Esophagus muscularis mucosa (tissue), 4 donors: ENCODE measurements at regions not wholly inside any gene's neighbourhood (a gene's known extent, or its start where the extent isn't known, plus 50 kb on each side); places are given as distances from the start of the nearest gene placed in this dataset.
"Not testable (repeated sequence)": the region's sequence is repeated elsewhere in the genome, so short reads cannot be mapped to it uniquely, and the experiment has no call there.

ENCODE experiments used
- DNase-seq: peaks from one replicate; pipeline ENCODE4 v3.0.0-alpha.2; 2017; ENCODE audit errors: extremely low spot score
- H3K27ac ChIP-seq, 4 donors: fragments of 200-600 bp; sonication (generic); replicated peaks in 1 of 4; 1 replicate in 3 of 4; 2 replicates in 1 of 4; pipeline ENCODE4 v1.5.1; 2016 to 2019; ENCODE audit warnings: mild to moderate bottlenecking in 1 of 4
- H3K27me3 ChIP-seq, 4 donors: fragments of 200-600 bp; sonication (generic); one replicate each; pipeline versions ENCODE4 v1.5.1 to v1.6.0; 2016 to 2019
- H3K36me3 ChIP-seq, 4 donors: fragments of 200-600 bp; sonication (generic); one replicate each; pipeline ENCODE4 v1.5.1; 2016 to 2019
- H3K4me1 ChIP-seq, 4 donors: fragments of 200-600 bp; sonication (generic); one replicate each; pipeline ENCODE4 v1.5.1; 2016 to 2019
- H3K4me3 ChIP-seq, 4 donors: fragments of 200-600 bp; sonication (generic); 1 replicate in 2 of 4; 2 replicates in 2 of 4; pipeline ENCODE4 v1.5.1; 2016 to 2019; ENCODE audit warnings: mild to moderate bottlenecking in 4 of 4, moderate library complexity in 1 of 4
- H3K9me3 ChIP-seq, 4 donors: fragments of 200-600 bp; sonication (generic); 1 replicate in 3 of 4; 2 replicates in 1 of 4; pipeline ENCODE4 v1.5.1; 2016 to 2019
- CTCF ChIP-seq, 3 experiments: fragments of 200-600 bp in 2 of 3; fragments of 450-650 bp in 1 of 3; sonication (generic) in 2 of 3; IDR thresholded peaks; one replicate each; pipeline ENCODE4 v1.5.1; 2017 to 2019; ENCODE audit warnings: antibody characterized with exemption in 3 of 3, mild to moderate bottlenecking in 2 of 3, moderate library complexity in 1 of 3
- EP300 ChIP-seq: sonication (generic); formaldehyde crosslinking; IDR thresholded peaks from one replicate; pipeline ENCODE4 v1.6.1; 2017; ENCODE audit warnings: antibody characterized with exemption
- POLR2A ChIP-seq: fragments of 450-650 bp; IDR thresholded peaks from one replicate; pipeline ENCODE4 v1.6.1; 2017; ENCODE audit warnings: antibody characterized with exemption, moderate library complexity, mild to moderate bottlenecking, low read depth
- POLR2AphosphoS5 ChIP-seq, 2 donors: sonication (generic); formaldehyde crosslinking; IDR thresholded peaks; one replicate each; pipeline ENCODE4 v1.6.1; 2017; ENCODE audit warnings: antibody characterized with exemption in 2 of 2
- WGBS: methylation state at CpG from one replicate; pipeline ENCODE4 v1.1.5; 2018; 5-methylcytosine and 5-hydroxymethylcytosine counted together
- intact Hi-C: fragments of 100-400 bp; cut with DNase I; formaldehyde crosslinking; loops from one replicate; pipeline ENCODE4 v1.15.1; 2023

- DNase-seq = no peak
- intact Hi-C loops = no loop called here
These were observed 69.8 kb upstream of the ADRA1D start for GRCh38 chr20:4318891-4319290.

GRCh38 chr20:4310616-4311015, 61.5 kb upstream of the ADRA1D start:
- H3K9me3 ChIP-seq = peaks cover 0 to 19% (median 3%) of the 10 kb centered on the region in 4 donors
- H3K36me3 ChIP-seq, DNase-seq, H3K4me3 ChIP-seq, intact Hi-C loops, H3K27ac ChIP-seq, H3K27me3 ChIP-seq, H3K4me1 ChIP-seq: not testable (repeated sequence)
- 74% methylated on average over 4 of the region's 4 CpGs for WGBS

More at GRCh38 chr20:4318891-4319290, 69.8 kb upstream of the ADRA1D start:
- Histone ChIP-seq H3K27ac (no peak overlapping the region), H3K4me3 (no peak overlapping the region), H3K36me3 (no peaks in the 10 kb centered on the region), H3K27me3 (no peaks in the 10 kb centered on the region), H3K9me3 (peaks cover 0 to 5% (median 0%) of the 10 kb centered on the region in 4 donors), H3K4me1 (no peaks in the 10 kb centered on the region)
- TF ChIP-seq POLR2A (no peak), CTCF (IDR thresholded peaks at IDR 0.05) (no peak), POLR2AphosphoS5 (IDR thresholded peaks at IDR 0.05) (no peak), EP300 (no peak)

DNA sequence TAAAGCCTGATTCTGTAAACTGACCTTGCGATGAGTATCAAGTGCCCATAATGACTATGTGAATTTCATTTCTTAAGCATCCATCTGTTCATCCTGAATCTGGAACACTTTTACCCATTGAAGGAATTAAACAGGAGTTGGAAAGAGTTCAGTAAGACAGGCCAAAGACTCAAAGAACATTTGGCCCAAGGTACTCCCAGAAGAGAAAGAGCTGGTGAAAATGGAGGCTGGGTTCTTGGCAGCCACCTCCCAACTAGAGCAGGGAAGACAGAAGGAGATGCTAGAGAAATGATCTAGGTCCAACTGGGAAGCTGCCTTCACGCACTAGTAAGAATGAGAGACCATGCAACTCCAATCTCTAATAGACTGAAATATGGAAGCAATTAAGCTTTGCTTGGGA, 57.1 kb upstream of the ADRA1D start:
- H3K27ac ChIP-seq = no peak overlapping the region
- WGBS = 88% methylated on average over 2 of the region's 2 CpGs
- no peak for TF ChIP-seq POLR2A
- no peak for TF ChIP-seq POLR2AphosphoS5 (IDR thresholded peaks at IDR 0.05)

GRCh38 chr20:4305091-4305490, 56.0 kb upstream of the ADRA1D start:
- DNase-seq = no peak
- WGBS = 38% methylated on average over 5 of the region's 5 CpGs
- intact Hi-C loops = no loop called here
- Histone ChIP-seq H3K36me3 (no peaks in the 10 kb centered on the region), H3K27ac (no peak overlapping the region), H3K4me1 (no peaks in the 10 kb centered on the region), H3K4me3 (no peak overlapping the region), H3K9me3 (peaks cover 0 to under 1% (median 0%) of the 10 kb centered on the region in 4 donors), H3K27me3 (no peaks in the 10 kb centered on the region)
- TF ChIP-seq POLR2A (no peak), POLR2AphosphoS5 (IDR thresholded peaks at IDR 0.05) (no peak), CTCF (IDR thresholded peaks at IDR 0.05) (no peak), EP300 (no peak)

More for the DNA sequence above, 57.1 kb upstream of the ADRA1D start:
- Histone ChIP-seq H3K36me3 (no peaks in the 10 kb centered on the region), H3K27me3 (no peaks in the 10 kb centered on the region), H3K9me3 (peaks cover 0 to 12% (median 2%) of the 10 kb centered on the region in 4 donors), H3K4me3 (no peak overlapping the region), H3K4me1 (no peaks in the 10 kb centered on the region)
- intact Hi-C loops = no loop called here
- no peak for DNase-seq

- TF ChIP-seq EP300 (no peak), POLR2A (no peak), POLR2AphosphoS5 (IDR thresholded peaks at IDR 0.05) (no peak), CTCF (IDR thresholded peaks at IDR 0.05) (no peak)
- 80% methylated on average over 5 of the region's 5 CpGs for WGBS
- H3K9me3 ChIP-seq = no peaks in the 10 kb centered on the region
- no peak for DNase-seq
- intact Hi-C loops = no loop called here
- no peak overlapping the region for H3K27ac ChIP-seq
- H3K4me1 ChIP-seq = no peaks in the 10 kb centered on the region
- no peaks in the 10 kb centered on the region for H3K27me3 ChIP-seq
- no peaks in the 10 kb centered on the region for H3K36me3 ChIP-seq
- H3K4me3 ChIP-seq = no peak overlapping the region
These were observed 55.5 kb upstream of the ADRA1D start for GRCh38 chr20:4304601-4305000.

DNA sequence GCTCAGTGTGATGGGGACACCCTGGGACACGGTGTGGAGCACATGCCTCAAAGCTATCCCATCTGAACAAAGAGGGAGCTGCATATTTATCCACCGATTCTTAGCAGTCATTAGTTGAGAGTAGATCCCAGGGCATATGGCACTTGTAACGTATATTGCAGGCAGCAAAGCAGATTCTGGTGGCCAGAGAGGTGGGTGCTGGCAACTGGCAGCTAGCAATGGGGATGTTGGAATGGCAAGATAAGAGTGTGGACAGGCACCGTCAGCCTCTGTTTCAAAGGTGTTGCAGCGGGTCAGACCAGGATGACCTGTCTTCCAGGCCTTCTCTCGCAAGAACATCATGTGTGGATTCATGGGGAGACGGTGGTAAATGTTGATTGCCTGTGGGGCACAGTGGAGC, 54.0 kb upstream of the ADRA1D start:
- Histone ChIP-seq H3K36me3 (no peaks in the 10 kb centered on the region), H3K4me3 (no peak overlapping the region), H3K27ac (no peak overlapping the region), H3K9me3 (no peaks in the 10 kb centered on the region), H3K27me3 (peaks cover 0 to 5% (median 0%) of the 10 kb centered on the region in 4 donors), H3K4me1 (no peaks in the 10 kb centered on the region)
- intact Hi-C loops = no loop called here
- WGBS = 77% methylated on average over 7 of the region's 7 CpGs
- DNase-seq = no peak
- TF ChIP-seq CTCF (IDR thresholded peaks at IDR 0.05) (no peak), POLR2A (no peak), EP300 (no peak), POLR2AphosphoS5 (IDR thresholded peaks at IDR 0.05) (no peak)
